DND-41 (cell line): ENCODE measurements at regions not wholly inside any gene's neighbourhood (a gene's known extent, or its start where the extent isn't known, plus 50 kb on each side); places are given as distances from the start of the nearest gene placed in this dataset.

Experiments used
- CTCF ChIP-seq: IDR thresholded peaks from 2 replicates; pipeline ENCODE4 v1.5.1; 2012; ENCODE audit warnings: borderline replicate concordance, low read length, moderate library complexity, mild to moderate bottlenecking; ENCODE audit not compliant: poor library complexity, severe bottlenecking; ENCODE audit errors: extremely low read depth
- EZH2 ChIP-seq: IDR thresholded peaks from 3 replicates; pipeline ENCODE4 v1.6.1; 2012; ENCODE audit warnings: borderline replicate concordance, low read depth, mild to moderate bottlenecking, moderate library complexity, low read length, inconsistent platforms; ENCODE audit not compliant: severe bottlenecking

- TF ChIP-seq CTCF (peak; percentile 51), EZH2 (no peak)
Observed at GRCh38 chr19:29084266-29084665, 128.7 kb downstream of the UQCRFS1 start.
